ENCODE measurements at regions not wholly inside any gene's neighbourhood (a gene's known extent, or its start where the extent isn't known, plus 50 kb on each side); places are given as distances from the start of the nearest gene placed in this dataset.

DNA sequence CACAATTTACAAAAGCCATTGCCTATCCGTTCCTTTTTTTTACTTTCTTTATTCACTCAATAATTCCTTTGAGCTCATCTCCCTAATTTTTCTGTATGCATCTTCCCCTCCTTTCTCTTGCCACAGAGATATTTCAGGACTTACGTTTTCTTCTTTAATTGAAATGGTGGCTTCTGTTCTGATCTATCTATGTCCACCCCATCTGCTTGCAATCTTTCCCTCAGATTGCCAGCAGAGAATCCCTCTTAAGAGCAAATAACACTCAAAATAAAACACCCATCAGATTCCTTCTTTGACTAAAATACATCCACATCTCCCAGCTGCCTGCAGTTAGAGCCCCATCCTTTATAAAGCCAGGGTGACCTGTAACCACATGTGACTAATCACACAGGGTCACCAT, 478.6 kb downstream of the EFNB2 start:
- no peaks in the 10 kb centered on the region for H3K4me1 Mint-ChIP-seq (ENCODE audit: low read depth)
- ATAC-seq (no peak), DNase-seq (no peak)
- ChIA-PET CTCF (no interaction called here), POLR2A (no interaction called here)
- H3K4me3 Mint-ChIP-seq: no peak overlapping the region
- peaks cover 2% of the 10 kb centered on the region for H3K27me3 Mint-ChIP-seq
- H3K36me3 Mint-ChIP-seq (ENCODE audit: low read depth): no peaks in the 10 kb centered on the region
- no peak overlapping the region for H3K27ac Mint-ChIP-seq
- intact Hi-C loops (cut with micrococcal nuclease): no loop called here
- no peaks in the 10 kb centered on the region for H3K9me3 Mint-ChIP-seq
- TF ChIP-seq, protein P1, sequence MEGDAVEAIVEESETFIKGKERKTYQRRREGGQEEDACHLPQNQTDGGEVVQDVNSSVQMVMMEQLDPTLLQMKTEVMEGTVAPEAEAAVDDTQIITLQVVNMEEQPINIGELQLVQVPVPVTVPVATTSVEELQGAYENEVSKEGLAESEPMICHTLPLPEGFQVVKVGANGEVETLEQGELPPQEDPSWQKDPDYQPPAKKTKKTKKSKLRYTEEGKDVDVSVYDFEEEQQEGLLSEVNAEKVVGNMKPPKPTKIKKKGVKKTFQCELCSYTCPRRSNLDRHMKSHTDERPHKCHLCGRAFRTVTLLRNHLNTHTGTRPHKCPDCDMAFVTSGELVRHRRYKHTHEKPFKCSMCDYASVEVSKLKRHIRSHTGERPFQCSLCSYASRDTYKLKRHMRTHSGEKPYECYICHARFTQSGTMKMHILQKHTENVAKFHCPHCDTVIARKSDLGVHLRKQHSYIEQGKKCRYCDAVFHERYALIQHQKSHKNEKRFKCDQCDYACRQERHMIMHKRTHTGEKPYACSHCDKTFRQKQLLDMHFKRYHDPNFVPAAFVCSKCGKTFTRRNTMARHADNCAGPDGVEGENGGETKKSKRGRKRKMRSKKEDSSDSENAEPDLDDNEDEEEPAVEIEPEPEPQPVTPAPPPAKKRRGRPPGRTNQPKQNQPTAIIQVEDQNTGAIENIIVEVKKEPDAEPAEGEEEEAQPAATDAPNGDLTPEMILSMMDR (IDR thresholded peaks at IDR 0.05): no peak

DNA sequence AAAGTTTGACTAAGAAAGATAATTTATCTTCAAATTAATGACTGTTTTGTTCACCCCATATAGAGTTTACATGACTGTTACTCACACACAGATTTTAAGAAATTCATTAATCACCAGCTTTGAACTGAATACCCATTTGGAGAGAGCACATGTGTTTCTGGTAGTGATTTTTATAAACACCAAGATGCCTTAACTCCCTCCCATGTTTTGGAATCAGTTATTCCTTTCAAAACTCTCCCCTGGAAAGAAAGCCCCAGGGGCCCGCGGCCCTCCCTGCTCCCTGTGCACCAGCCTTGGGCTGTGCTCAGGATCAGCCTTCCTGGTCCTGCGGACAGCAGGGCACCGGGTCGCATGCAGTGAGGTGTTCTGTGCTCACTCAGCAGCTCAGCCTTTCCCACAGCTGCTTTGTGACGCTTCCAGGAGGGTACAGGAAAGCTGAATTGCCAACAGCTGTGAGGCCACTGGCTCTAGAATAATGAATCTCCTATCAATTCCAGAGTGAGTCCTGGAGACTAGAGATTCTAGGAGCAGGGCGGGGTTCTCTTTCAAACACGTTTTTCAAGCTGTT, 483.2 kb downstream of the EFNB2 start:
- ATAC-seq (no peak), DNase-seq (no peak)
- peaks cover 1% of the 10 kb centered on the region for H3K27me3 Mint-ChIP-seq
- ChIA-PET POLR2A (no interaction called here), CTCF (no interaction called here)
- H3K4me3 Mint-ChIP-seq: no peak overlapping the region
- H3K4me1 Mint-ChIP-seq (ENCODE audit: low read depth): no peaks in the 10 kb centered on the region
- TF ChIP-seq, protein P1 (IDR thresholded peaks at IDR 0.05): no peak
- intact Hi-C loops (cut with micrococcal nuclease): no loop called here
- no peaks in the 10 kb centered on the region for H3K36me3 Mint-ChIP-seq (ENCODE audit: low read depth)
- H3K9me3 Mint-ChIP-seq: no peaks in the 10 kb centered on the region
- no peak overlapping the region for H3K27ac Mint-ChIP-seq

DNA sequence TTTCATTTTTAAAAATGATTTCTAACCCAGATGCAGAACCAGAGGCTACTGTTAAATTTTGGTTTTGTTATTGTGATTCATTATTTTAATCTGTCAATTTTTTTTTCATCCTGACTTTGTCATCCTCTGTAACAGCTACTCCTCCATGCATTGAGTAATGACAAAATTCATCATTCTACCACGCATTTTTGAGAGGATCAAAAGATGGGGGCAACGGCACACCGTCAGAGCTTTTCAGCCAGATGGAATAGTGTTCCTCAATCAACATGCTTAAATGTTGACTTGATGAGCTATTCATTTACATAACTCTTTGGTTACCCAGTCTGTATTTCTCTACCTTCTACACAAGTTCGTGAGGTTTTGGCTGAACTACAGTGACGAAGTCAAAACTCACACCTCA, 486.3 kb downstream of the EFNB2 start:
- intact Hi-C loops (cut with micrococcal nuclease): no loop called here
- no peaks in the 10 kb centered on the region for H3K9me3 Mint-ChIP-seq
- H3K4me1 Mint-ChIP-seq (ENCODE audit: low read depth): no peaks in the 10 kb centered on the region
- ATAC-seq (no peak), DNase-seq (no peak)
- POLR2A ChIA-PET: no interaction called here
- H3K27ac Mint-ChIP-seq: no peak overlapping the region
- TF ChIP-seq, protein P1 (IDR thresholded peaks at IDR 0.05): no peak
- H3K27me3 Mint-ChIP-seq: no peaks in the 10 kb centered on the region
- CTCF ChIA-PET: interaction anchor here (0.7 kb wide), 1 partner anchor 572 kb away, joined by 3 read pairs; no protein-coding TSS in a partner anchor
- no peak overlapping the region for H3K4me3 Mint-ChIP-seq
- no peaks in the 10 kb centered on the region for H3K36me3 Mint-ChIP-seq (ENCODE audit: low read depth)

DNA sequence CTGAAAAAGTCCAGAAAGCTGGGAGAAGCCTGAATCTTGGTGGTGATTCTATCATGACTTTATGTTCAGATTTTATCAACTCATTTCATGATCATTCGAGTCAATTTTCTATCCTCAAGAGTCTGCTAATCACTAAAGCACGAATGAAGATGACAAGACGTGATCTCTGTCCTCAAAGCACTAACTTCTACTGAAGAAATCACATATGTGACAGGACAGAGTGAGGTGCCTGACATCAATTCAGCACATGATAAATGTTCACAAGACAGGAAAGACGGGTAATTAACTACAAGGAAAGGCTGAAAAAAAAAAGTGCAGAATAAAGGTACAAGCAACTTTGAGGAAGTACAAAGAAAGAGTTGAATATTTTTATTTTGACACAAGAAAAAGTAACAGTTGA, 487.1 kb downstream of the EFNB2 start:
- ChIA-PET POLR2A (no interaction called here), CTCF (interaction anchor here (0.7 kb wide), 1 partner anchor 572 kb away, joined by 3 read pairs; no protein-coding TSS in a partner anchor)
- H3K4me1 Mint-ChIP-seq (ENCODE audit: low read depth): no peaks in the 10 kb centered on the region
- H3K27me3 Mint-ChIP-seq: no peaks in the 10 kb centered on the region
- H3K36me3 Mint-ChIP-seq (ENCODE audit: low read depth): no peaks in the 10 kb centered on the region
- TF ChIP-seq, protein P1 (IDR thresholded peaks at IDR 0.05): no peak
- H3K9me3 Mint-ChIP-seq: no peaks in the 10 kb centered on the region
- no peak for DNase-seq
- intact Hi-C loops (cut with micrococcal nuclease): no loop called here
- no peak overlapping the region for H3K4me3 Mint-ChIP-seq
- H3K27ac Mint-ChIP-seq: no peak overlapping the region
- no peak for ATAC-seq

DNA sequence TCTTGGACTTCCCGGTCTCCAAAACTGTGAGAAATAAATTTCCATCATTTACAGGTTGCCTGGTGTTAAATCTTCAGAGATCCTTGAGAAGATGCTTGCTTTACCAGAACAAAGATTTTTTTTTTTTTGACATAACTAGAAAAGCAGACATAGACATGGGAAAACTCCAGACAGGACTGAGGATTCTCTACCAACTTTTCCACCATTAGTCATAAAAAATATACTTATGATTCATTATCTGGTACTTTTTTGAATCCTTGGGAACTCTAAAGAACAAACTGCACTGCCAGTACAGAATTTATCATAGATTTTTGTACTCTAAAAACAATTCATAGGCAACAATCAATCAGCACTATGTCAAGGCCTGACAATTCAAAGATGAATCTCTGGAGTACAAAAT, 487.6 kb downstream of the EFNB2 start:
- no peaks in the 10 kb centered on the region for H3K27me3 Mint-ChIP-seq
- H3K36me3 Mint-ChIP-seq (ENCODE audit: low read depth): no peaks in the 10 kb centered on the region
- H3K4me1 Mint-ChIP-seq (ENCODE audit: low read depth): no peaks in the 10 kb centered on the region
- ChIA-PET CTCF (no interaction called here), POLR2A (no interaction called here)
- TF ChIP-seq, protein P1 (IDR thresholded peaks at IDR 0.05): no peak
- DNase-seq: no peak
- no peak overlapping the region for H3K4me3 Mint-ChIP-seq
- no peaks in the 10 kb centered on the region for H3K9me3 Mint-ChIP-seq
- no peak overlapping the region for H3K27ac Mint-ChIP-seq
- no peak for ATAC-seq
- intact Hi-C loops (cut with micrococcal nuclease): no loop called here

Data from activated CD8-positive, alpha-beta T cell treated with anti-CD3 and anti-CD28 coated beads for 36 hours (primary cell).